H1 (cell line): ENCODE measurements at regions not wholly inside any gene's neighbourhood (a gene's known extent, or its start where the extent isn't known, plus 50 kb on each side); places are given as distances from the start of the nearest gene placed in this dataset.

Experiments used
- BACH1 ChIP-seq: IDR thresholded peaks from 2 replicates; pipeline ENCODE4 v1.6.1; 2012; ENCODE audit warnings: low read length, improper control_type of control experiment
- CBX8 ChIP-seq: fragments of 300-800, 300-1000 bp; sonication (generic); IDR thresholded peaks from 2 replicates; pipeline ENCODE4 v1.7.1; 2016; ENCODE audit warnings: low read depth, low read length, borderline replicate concordance
- CHD7 ChIP-seq: fragments of 300-600 bp; sonication (generic); IDR thresholded peaks from 2 replicates; pipeline ENCODE4 v1.7.1; 2012; ENCODE audit warnings: low read length, moderate library complexity, mild to moderate bottlenecking, inconsistent platforms; ENCODE audit not compliant: insufficient replicate concordance
- EP300 ChIP-seq, 2 experiments: IDR thresholded peaks; 1 replicate in 1 of 2; 2 replicates in 1 of 2; pipeline ENCODE4 v1.6.1; 2011 to 2012; ENCODE audit warnings: low read depth in 2 of 2, low read length in 2 of 2, mild to moderate bottlenecking in 2 of 2, borderline replicate concordance in 1 of 2, inconsistent platforms in 1 of 2, moderate library complexity in 1 of 2
- EZH2 ChIP-seq: fragments of 200-600 bp; sonication (generic); IDR thresholded peaks from 2 replicates; pipeline ENCODE4 v1.7.1; 2012; ENCODE audit warnings: low read depth, mild to moderate bottlenecking, moderate library complexity, low read length, inconsistent platforms; ENCODE audit not compliant: severe bottlenecking
- KDM5A ChIP-seq: fragments of 200-600 bp; IDR thresholded peaks from 2 replicates; pipeline ENCODE4 v1.7.1; 2012; ENCODE audit warnings: mild to moderate bottlenecking, low read length, inconsistent platforms, mixed read lengths
- POLR2A ChIP-seq, 2 experiments: IDR thresholded peaks; 1 replicate in 1 of 2; 2 replicates in 1 of 2; pipeline ENCODE4 v1.6.1; 2011; ENCODE audit warnings: low read depth in 2 of 2, low read length in 2 of 2, mild to moderate bottlenecking in 2 of 2; ENCODE audit errors: control extremely low read depth in 1 of 2
- SP2 ChIP-seq: IDR thresholded peaks from 2 replicates; pipeline ENCODE4 v1.6.1; 2012; ENCODE audit warnings: mild to moderate bottlenecking, low read length, inconsistent platforms
- TAF7 ChIP-seq: optimal IDR thresholded peaks from 2 replicates; pipeline ENCODE3; 2011; ENCODE audit warnings: low read depth, mild to moderate bottlenecking, inconsistent platforms, low read length, moderate library complexity, borderline replicate concordance
- TBP ChIP-seq: IDR thresholded peaks from 2 replicates; pipeline ENCODE4 v1.6.1; 2011; ENCODE audit warnings: low read depth, low read length, improper control_type of control experiment

- no peak for TF ChIP-seq CHD7
- TF ChIP-seq POLR2A (IDR thresholded peaks at IDR 0.05; ENCODE audit: control extremely low read depth in 1 of 2, low read depth in 2 of 2, low read length in 2 of 2), result no peak
- TF ChIP-seq SP2, result no peak
- no peak for TF ChIP-seq BACH1
- TF ChIP-seq TBP, result no peak
- no peak for TF ChIP-seq TAF7
- no peak for TF ChIP-seq EZH2
- no peak for TF ChIP-seq EP300 (IDR thresholded peaks at IDR 0.05; ENCODE audit: borderline replicate concordance in 1 of 2, low read depth in 2 of 2, low read length in 2 of 2)
- TF ChIP-seq CBX8, result no peak
- no peak for TF ChIP-seq KDM5A
These were observed 731.6 kb downstream of the BRINP1 start (continued) for GRCh38 chr9:118637681-118638080.
